Endothelial cell of umbilical vein (primary cell): ENCODE measurements at regions not wholly inside any gene's neighbourhood (a gene's known extent, or its start where the extent isn't known, plus 50 kb on each side); places are given as distances from the start of the nearest gene placed in this dataset.

Source experiments
- EZH2 ChIP-seq: IDR thresholded peaks from 2 replicates; pipeline ENCODE4 v1.6.1; 2012; ENCODE audit warnings: borderline replicate concordance, low read depth, mild to moderate bottlenecking, moderate library complexity, low read length, inconsistent platforms; ENCODE audit not compliant: severe bottlenecking
- POLR2A ChIP-seq: IDR thresholded peaks from 2 replicates; pipeline ENCODE4 v1.6.1; 2012; ENCODE audit warnings: low read depth, mild to moderate bottlenecking, control low read depth, low read length
- TF ChIP-seq, protein P1 (sequence below), 2 donors: IDR thresholded peaks; 1 replicate in 1 of 2; 2 replicates in 1 of 2; pipeline ENCODE4 v1.5.1; 2011; ENCODE audit warnings: low read length in 2 of 2, mild to moderate bottlenecking in 2 of 2, moderate library complexity in 2 of 2, control low read depth in 1 of 2, inconsistent platforms in 1 of 2, low read depth in 1 of 2; ENCODE audit not compliant: insufficient read depth in 1 of 2; ENCODE audit errors: extremely low read depth in 1 of 2
- TF ChIP-seq, protein P2 (sequence below): IDR thresholded peaks from 2 replicates; pipeline ENCODE4 v1.6.1; 2011; ENCODE audit not compliant: insufficient read depth, insufficient read length

GRCh38 chr10:132469197-132469884, 68.2 kb upstream of the INPP5A start:
- TF ChIP-seq POLR2A (no peak), EZH2 (no peak)
- TF ChIP-seq, protein P1, sequence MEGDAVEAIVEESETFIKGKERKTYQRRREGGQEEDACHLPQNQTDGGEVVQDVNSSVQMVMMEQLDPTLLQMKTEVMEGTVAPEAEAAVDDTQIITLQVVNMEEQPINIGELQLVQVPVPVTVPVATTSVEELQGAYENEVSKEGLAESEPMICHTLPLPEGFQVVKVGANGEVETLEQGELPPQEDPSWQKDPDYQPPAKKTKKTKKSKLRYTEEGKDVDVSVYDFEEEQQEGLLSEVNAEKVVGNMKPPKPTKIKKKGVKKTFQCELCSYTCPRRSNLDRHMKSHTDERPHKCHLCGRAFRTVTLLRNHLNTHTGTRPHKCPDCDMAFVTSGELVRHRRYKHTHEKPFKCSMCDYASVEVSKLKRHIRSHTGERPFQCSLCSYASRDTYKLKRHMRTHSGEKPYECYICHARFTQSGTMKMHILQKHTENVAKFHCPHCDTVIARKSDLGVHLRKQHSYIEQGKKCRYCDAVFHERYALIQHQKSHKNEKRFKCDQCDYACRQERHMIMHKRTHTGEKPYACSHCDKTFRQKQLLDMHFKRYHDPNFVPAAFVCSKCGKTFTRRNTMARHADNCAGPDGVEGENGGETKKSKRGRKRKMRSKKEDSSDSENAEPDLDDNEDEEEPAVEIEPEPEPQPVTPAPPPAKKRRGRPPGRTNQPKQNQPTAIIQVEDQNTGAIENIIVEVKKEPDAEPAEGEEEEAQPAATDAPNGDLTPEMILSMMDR (IDR thresholded peaks at IDR 0.05; ENCODE audit: extremely low read depth in 1 of 2, insufficient read depth in 1 of 2, low read depth in 1 of 2, low read length in 2 of 2), result no peak
- TF ChIP-seq, protein P2, sequence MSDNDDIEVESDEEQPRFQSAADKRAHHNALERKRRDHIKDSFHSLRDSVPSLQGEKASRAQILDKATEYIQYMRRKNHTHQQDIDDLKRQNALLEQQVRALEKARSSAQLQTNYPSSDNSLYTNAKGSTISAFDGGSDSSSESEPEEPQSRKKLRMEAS, result no peak
